ENCODE measurements at regions not wholly inside any gene's neighbourhood (a gene's known extent, or its start where the extent isn't known, plus 50 kb on each side); places are given as distances from the start of the nearest gene placed in this dataset.

DNA sequence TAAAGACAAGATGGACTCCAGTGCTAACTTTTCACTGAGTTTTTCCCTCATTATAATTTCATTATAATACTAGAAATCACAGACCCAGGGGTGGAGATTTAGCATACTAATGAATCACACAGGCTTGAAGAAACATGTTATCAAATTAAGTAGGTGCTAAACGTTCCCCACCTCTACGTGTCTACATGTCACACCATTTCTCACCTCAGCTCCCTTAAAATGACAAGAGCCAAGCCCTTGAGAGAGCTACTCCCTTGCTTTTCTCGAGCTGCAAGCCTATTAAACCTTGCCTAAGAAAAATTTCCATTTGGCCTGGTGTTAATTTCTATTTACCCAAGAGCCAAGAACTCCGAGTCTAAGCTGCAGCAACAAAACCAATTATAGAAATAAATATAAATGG lies 396.3 kb upstream of the NEGR1 start:
- no peak overlapping the region for H3K27ac Mint-ChIP-seq
- Histone ChIP-seq H3K9me2 (ENCODE audit: insufficient read depth) (no peaks in the 10 kb centered on the region), H3F3A (replicated peaks; ENCODE audit: low read depth) (no peaks in the 10 kb centered on the region), H3K4me2 (no peak overlapping the region), H3K4me1 (ENCODE audit: insufficient read depth) (peaks cover 6% of the 10 kb centered on the region; the same call in 1 of the 2 replicates), H4K20me1 (replicated peaks; ENCODE audit: insufficient read depth) (no peaks in the 10 kb centered on the region), H3K36me3 (ENCODE audit: insufficient read depth) (no peaks in the 10 kb centered on the region), H3K27ac (ENCODE audit: low read depth) (no peak overlapping the region), H3K4me3 (no peak overlapping the region), H3K79me2 (replicated peaks; ENCODE audit: insufficient read depth) (no peaks in the 10 kb centered on the region), H3K27me3 (ENCODE audit: insufficient read depth) (no peaks in the 10 kb centered on the region), H2AFZ (no peak overlapping the region)
- no peaks in the 10 kb centered on the region for H3K36me3 Mint-ChIP-seq (ENCODE audit: low read depth)
- TF ChIP-seq EZH2phosphoT487 (IDR thresholded peaks at IDR 0.05; ENCODE audit: unreplicated experiment) (no peak), ZNF462 (CRISPR knock-in tag; IDR thresholded peaks at IDR 0.05) (no peak), JUNB (IDR thresholded peaks at IDR 0.05; ENCODE audit: unreplicated experiment) (no peak), NANOG (IDR thresholded peaks at IDR 0.05; ENCODE audit: borderline replicate concordance) (no peak), ETS1 (IDR thresholded peaks at IDR 0.05) (no peak), STAT1 (IDR thresholded peaks at IDR 0.05; ENCODE audit: unreplicated experiment) (no peak), EZH2 (IDR thresholded peaks at IDR 0.05; ENCODE audit: low read depth, unreplicated experiment) (no peak), ZNF331 (CRISPR knock-in tag; IDR thresholded peaks at IDR 0.05; ENCODE audit: low read depth) (no peak), REST (IDR thresholded peaks at IDR 0.05; ENCODE audit: unreplicated experiment) (no peak), ZNF114 (CRISPR knock-in tag; IDR thresholded peaks at IDR 0.05) (no peak), CREB1 (CRISPR knock-in tag; IDR thresholded peaks at IDR 0.05; ENCODE audit: low read depth) (no peak), POLR2AphosphoS5 (IDR thresholded peaks at IDR 0.05; ENCODE audit: low read depth) (no peak)
- TF ChIP-seq, protein P1, sequence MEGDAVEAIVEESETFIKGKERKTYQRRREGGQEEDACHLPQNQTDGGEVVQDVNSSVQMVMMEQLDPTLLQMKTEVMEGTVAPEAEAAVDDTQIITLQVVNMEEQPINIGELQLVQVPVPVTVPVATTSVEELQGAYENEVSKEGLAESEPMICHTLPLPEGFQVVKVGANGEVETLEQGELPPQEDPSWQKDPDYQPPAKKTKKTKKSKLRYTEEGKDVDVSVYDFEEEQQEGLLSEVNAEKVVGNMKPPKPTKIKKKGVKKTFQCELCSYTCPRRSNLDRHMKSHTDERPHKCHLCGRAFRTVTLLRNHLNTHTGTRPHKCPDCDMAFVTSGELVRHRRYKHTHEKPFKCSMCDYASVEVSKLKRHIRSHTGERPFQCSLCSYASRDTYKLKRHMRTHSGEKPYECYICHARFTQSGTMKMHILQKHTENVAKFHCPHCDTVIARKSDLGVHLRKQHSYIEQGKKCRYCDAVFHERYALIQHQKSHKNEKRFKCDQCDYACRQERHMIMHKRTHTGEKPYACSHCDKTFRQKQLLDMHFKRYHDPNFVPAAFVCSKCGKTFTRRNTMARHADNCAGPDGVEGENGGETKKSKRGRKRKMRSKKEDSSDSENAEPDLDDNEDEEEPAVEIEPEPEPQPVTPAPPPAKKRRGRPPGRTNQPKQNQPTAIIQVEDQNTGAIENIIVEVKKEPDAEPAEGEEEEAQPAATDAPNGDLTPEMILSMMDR (conservative IDR thresholded peaks at IDR 0.05; ENCODE audit: low read depth in 2 of 2) = no peak
- ATAC-seq (no peak), DNase-seq (ENCODE audit: low spot score) (no peak)
- no peak overlapping the region for H3K4me3 Mint-ChIP-seq
- H3K9me3 Mint-ChIP-seq = no peaks in the 10 kb centered on the region; the same call in 2 of the 3 replicates
- peaks cover 14% of the 10 kb centered on the region for H3K4me1 Mint-ChIP-seq
- no peaks in the 10 kb centered on the region for H3K27me3 Mint-ChIP-seq (ENCODE audit: insufficient read depth, low read depth, poor library complexity)

Data from GM23338 (cell line).